RWPE1 (cell line): ENCODE measurements at regions not wholly inside any gene's neighbourhood (a gene's known extent, or its start where the extent isn't known, plus 50 kb on each side); places are given as distances from the start of the nearest gene placed in this dataset.

Experiments
- CTCF ChIA-PET: fragments of 350-600 bp; sonication (Branson Sonifier 250); formaldehyde crosslinking; extraction: SDS; loops from one replicate; lab custom pipeline; 2021; lab: Yijun Ruan, JAX
- POLR2A ChIA-PET: fragments of 400-600 bp; formaldehyde crosslinking; extraction: SDS; loops from one replicate; lab custom pipeline; 2020; ENCODE audit warnings: antibody characterized with exemption; ENCODE audit not compliant: low non-redundant PET; lab: Yijun Ruan, JAX
- DNase-seq: peaks from one replicate; pipeline ENCODE4 v3.0.0; 2012; ENCODE audit warnings: low spot score
- H3K27ac ChIP-seq: fragments of 450-650 bp; 2 replicates; pipeline ENCODE4 v1.5.1; 2017
- CTCF ChIP-seq: fragments of 450-650 bp; conservative IDR thresholded peaks from 2 replicates; pipeline ENCODE4 v1.5.1; 2017; ENCODE audit warnings: low read depth, mild to moderate bottlenecking

GRCh38 chr11:13160346-13160745 lies 117.2 kb upstream of the BMAL1 start:
- no peak for TF ChIP-seq CTCF

GRCh38 chr11:13160806-13161205 lies 116.8 kb upstream of the BMAL1 start:
- POLR2A ChIA-PET: no interaction called here
- CTCF ChIA-PET: interaction anchor here (0.6 to 1.0 kb wide), 3 partner anchors 197 to 868 kb away, joined by 3 read pairs; no protein-coding TSS in a partner anchor
- DNase-seq: peak; percentile 94
- TF ChIP-seq CTCF: no peak
- peak overlapping the region; percentile 91 for H3K27ac ChIP-seq

More at GRCh38 chr11:13160346-13160745, 117.2 kb upstream of the BMAL1 start:
- CTCF ChIA-PET: interaction anchor here (0.6 to 1.0 kb wide), 3 partner anchors 197 to 868 kb away, joined by 3 read pairs; no protein-coding TSS in a partner anchor
- POLR2A ChIA-PET: no interaction called here
- H3K27ac ChIP-seq: peak overlapping the region; percentile 91
- peak; percentile 54 for DNase-seq

- CTCF ChIA-PET: interaction anchor here (1.2 kb wide), 1 partner anchor 199 kb away, joined by 3 read pairs; no protein-coding TSS in a partner anchor
- no peak for TF ChIP-seq CTCF
- no peak for DNase-seq
- POLR2A ChIA-PET: no interaction called here
- no peak overlapping the region for H3K27ac ChIP-seq
Observed at GRCh38 chr11:13163158-13163557, 114.4 kb upstream of the BMAL1 start.

GRCh38 chr11:13166036-13166435 lies 111.6 kb upstream of the BMAL1 start:
- ChIA-PET POLR2A (no interaction called here), CTCF (no interaction called here)
- no peak for TF ChIP-seq CTCF
- no peak overlapping the region for H3K27ac ChIP-seq
- no peak for DNase-seq

- H3K27ac ChIP-seq: peak overlapping the region; percentile 77
- CTCF ChIA-PET: interaction anchor here (0.6 kb wide), 2 partner anchors 14 to 254 kb away, joined by 3 read pairs; no protein-coding TSS in a partner anchor
- POLR2A ChIA-PET: no interaction called here
- no peak for TF ChIP-seq CTCF
- DNase-seq: peak; percentile 31
Observed at GRCh38 chr11:13168271-13168670, 109.3 kb upstream of the BMAL1 start.

- TF ChIP-seq CTCF: no peak
- no peak overlapping the region for H3K27ac ChIP-seq
- ChIA-PET POLR2A (no interaction called here), CTCF (interaction anchor here (0.7 kb wide), 1 partner anchor 13 kb away, joined by 3 read pairs; no protein-coding TSS in a partner anchor)
- peak; percentile 46 for DNase-seq
Observed at GRCh38 chr11:13169709-13170108, 107.9 kb upstream of the BMAL1 start.
